ENCODE measurements at regions not wholly inside any gene's neighbourhood (a gene's known extent, or its start where the extent isn't known, plus 50 kb on each side); places are given as distances from the start of the nearest gene placed in this dataset.

DNA sequence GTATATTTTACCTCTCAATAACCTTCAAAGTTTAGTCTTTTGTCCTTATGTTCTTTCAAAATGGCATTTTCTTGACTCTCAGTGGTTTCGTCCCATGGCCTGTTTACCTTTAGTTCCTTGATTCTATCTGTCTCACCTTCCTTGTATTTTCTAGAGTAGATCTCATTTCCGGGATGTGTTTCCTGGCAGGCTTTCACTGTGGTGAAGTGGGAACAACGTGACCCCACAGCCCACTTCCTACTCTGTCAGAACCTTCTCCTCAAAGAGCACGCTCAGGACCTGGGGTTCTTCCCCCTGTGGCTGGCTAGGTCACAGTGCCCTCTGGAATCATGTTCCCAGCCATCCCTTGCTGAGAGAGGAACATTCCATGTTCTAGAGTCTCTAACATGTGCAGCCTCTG is 129.9 kb upstream of the ZNF32 start:
- TF ChIP-seq, protein P1, sequence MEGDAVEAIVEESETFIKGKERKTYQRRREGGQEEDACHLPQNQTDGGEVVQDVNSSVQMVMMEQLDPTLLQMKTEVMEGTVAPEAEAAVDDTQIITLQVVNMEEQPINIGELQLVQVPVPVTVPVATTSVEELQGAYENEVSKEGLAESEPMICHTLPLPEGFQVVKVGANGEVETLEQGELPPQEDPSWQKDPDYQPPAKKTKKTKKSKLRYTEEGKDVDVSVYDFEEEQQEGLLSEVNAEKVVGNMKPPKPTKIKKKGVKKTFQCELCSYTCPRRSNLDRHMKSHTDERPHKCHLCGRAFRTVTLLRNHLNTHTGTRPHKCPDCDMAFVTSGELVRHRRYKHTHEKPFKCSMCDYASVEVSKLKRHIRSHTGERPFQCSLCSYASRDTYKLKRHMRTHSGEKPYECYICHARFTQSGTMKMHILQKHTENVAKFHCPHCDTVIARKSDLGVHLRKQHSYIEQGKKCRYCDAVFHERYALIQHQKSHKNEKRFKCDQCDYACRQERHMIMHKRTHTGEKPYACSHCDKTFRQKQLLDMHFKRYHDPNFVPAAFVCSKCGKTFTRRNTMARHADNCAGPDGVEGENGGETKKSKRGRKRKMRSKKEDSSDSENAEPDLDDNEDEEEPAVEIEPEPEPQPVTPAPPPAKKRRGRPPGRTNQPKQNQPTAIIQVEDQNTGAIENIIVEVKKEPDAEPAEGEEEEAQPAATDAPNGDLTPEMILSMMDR (IDR thresholded peaks at IDR 0.05), result no peak
- TF ChIP-seq POLR2A (IDR thresholded peaks at IDR 0.05), result no peak
